ENCODE measurements at regions not wholly inside any gene's neighbourhood (a gene's known extent, or its start where the extent isn't known, plus 50 kb on each side); places are given as distances from the start of the nearest gene placed in this dataset.

DNA sequence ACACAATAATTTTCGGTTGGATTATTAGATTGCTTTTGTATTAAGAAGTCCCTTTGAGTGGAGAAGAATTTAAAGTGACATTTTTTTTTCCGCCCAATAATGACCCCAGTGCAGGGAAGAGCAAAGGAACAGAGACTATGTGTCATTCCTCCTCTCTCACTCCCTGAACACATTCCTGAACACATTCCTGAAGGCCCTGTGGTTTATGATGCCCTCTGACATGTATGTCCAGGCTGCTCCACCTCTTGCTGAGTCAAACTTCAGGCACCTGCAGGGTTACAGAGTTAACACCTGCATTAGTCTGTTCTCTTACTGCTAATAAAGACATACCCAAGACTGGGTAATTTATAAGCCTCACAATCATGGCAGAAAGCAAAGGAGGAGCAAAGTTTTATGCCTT is 704.0 kb upstream of the LRRN3 start:
- no peak for TF ChIP-seq POLR2A (IDR thresholded peaks at IDR 0.05; ENCODE audit: low read depth, low read length)
- TF ChIP-seq TAF1 (IDR thresholded peaks at IDR 0.05; ENCODE audit: low read depth, low read length): no peak

All from GM12891 (cell line).